ENCODE measurements at regions not wholly inside any gene's neighbourhood (a gene's known extent, or its start where the extent isn't known, plus 50 kb on each side); places are given as distances from the start of the nearest gene placed in this dataset.

GRCh38 chr5:93346301-93346700, 234.7 kb downstream of the NR2F1-AS1 start:
- H3K4me3 ChIP-seq (ENCODE audit: low read depth, low read length), result no peak overlapping the region
- no peaks in the 10 kb centered on the region for H3K27me3 Mint-ChIP-seq
- no peaks in the 10 kb centered on the region for H3K27me3 ChIP-seq (ENCODE audit: control insufficient read depth, insufficient read depth, low read length)
- H3K36me3 ChIP-seq (ENCODE audit: control insufficient read depth, insufficient read depth, low read length), result no peaks in the 10 kb centered on the region
- H3K4me1 ChIP-seq (ENCODE audit: control insufficient read depth, insufficient read depth, low read length, poor library complexity, severe bottlenecking), result no peaks in the 10 kb centered on the region
- DNase-seq, result no peak
- no peak for ATAC-seq (ENCODE audit: low read depth in 2 of 2)
- no peak overlapping the region for H3K27ac ChIP-seq (ENCODE audit: insufficient read depth, low read length, poor library complexity, severe bottlenecking)
- H3K27ac Mint-ChIP-seq, result no peak overlapping the region
- no peak overlapping the region for H3K4me3 Mint-ChIP-seq
- H3K4me1 Mint-ChIP-seq, result no peaks in the 10 kb centered on the region
- H3K9me3 Mint-ChIP-seq, result peaks cover 0 to 8% (median 0%) of the 10 kb centered on the region in 7 donors
- no peaks in the 10 kb centered on the region for H3K36me3 Mint-ChIP-seq
- H3K9me3 ChIP-seq (ENCODE audit: control insufficient read depth in 2 of 2, low read length in 2 of 2), result no peaks in the 10 kb centered on the region

GRCh38 chr5:93343570-93343969, 237.4 kb downstream of the NR2F1-AS1 start:
- H3K27me3 Mint-ChIP-seq, result no peaks in the 10 kb centered on the region

GRCh38 chr5:93342563-93343061, 238.4 kb downstream of the NR2F1-AS1 start:
- no peaks in the 10 kb centered on the region for H3K4me1 Mint-ChIP-seq
- Histone ChIP-seq H3K4me1 (ENCODE audit: control insufficient read depth, insufficient read depth, low read length, poor library complexity, severe bottlenecking) (no peaks in the 10 kb centered on the region), H3K27me3 (ENCODE audit: control insufficient read depth, insufficient read depth, low read length) (no peaks in the 10 kb centered on the region), H3K36me3 (ENCODE audit: control insufficient read depth, insufficient read depth, low read length) (no peaks in the 10 kb centered on the region), H3K27ac (ENCODE audit: insufficient read depth, low read length, poor library complexity, severe bottlenecking) (no peak overlapping the region), H3K4me3 (ENCODE audit: low read depth, low read length) (no peak overlapping the region), H3K9me3 (ENCODE audit: control insufficient read depth in 2 of 2, low read length in 2 of 2) (no peaks in the 10 kb centered on the region)
- DNase-seq, result no peak
- no peak overlapping the region for H3K4me3 Mint-ChIP-seq
- H3K36me3 Mint-ChIP-seq, result no peaks in the 10 kb centered on the region
- H3K27me3 Mint-ChIP-seq, result no peaks in the 10 kb centered on the region
- ATAC-seq (ENCODE audit: low read depth in 2 of 2), result no peak
- H3K27ac Mint-ChIP-seq, result no peak overlapping the region
- peaks cover 0 to 11% (median 0%) of the 10 kb centered on the region in 7 donors for H3K9me3 Mint-ChIP-seq

More at GRCh38 chr5:93343570-93343969, 237.4 kb downstream of the NR2F1-AS1 start:
- Histone ChIP-seq H3K4me1 (ENCODE audit: control insufficient read depth, insufficient read depth, low read length, poor library complexity, severe bottlenecking) (no peaks in the 10 kb centered on the region), H3K9me3 (ENCODE audit: control insufficient read depth in 2 of 2, low read length in 2 of 2) (no peaks in the 10 kb centered on the region), H3K4me3 (ENCODE audit: low read depth, low read length) (no peak overlapping the region), H3K27ac (ENCODE audit: insufficient read depth, low read length, poor library complexity, severe bottlenecking) (no peak overlapping the region), H3K36me3 (ENCODE audit: control insufficient read depth, insufficient read depth, low read length) (no peaks in the 10 kb centered on the region), H3K27me3 (ENCODE audit: control insufficient read depth, insufficient read depth, low read length) (no peaks in the 10 kb centered on the region)
- H3K27ac Mint-ChIP-seq, result no peak overlapping the region
- no peak for ATAC-seq (ENCODE audit: low read depth in 2 of 2)
- DNase-seq, result no peak
- no peak overlapping the region for H3K4me3 Mint-ChIP-seq
- no peaks in the 10 kb centered on the region for H3K4me1 Mint-ChIP-seq
- peaks cover 0 to 11% (median 0%) of the 10 kb centered on the region in 7 donors for H3K9me3 Mint-ChIP-seq
- H3K36me3 Mint-ChIP-seq, result no peaks in the 10 kb centered on the region

- Mint-ChIP-seq H3K4me3 (no peak overlapping the region), H3K27me3 (no peaks in the 10 kb centered on the region), H3K36me3 (no peaks in the 10 kb centered on the region), H3K4me1 (no peaks in the 10 kb centered on the region), H3K27ac (no peak overlapping the region), H3K9me3 (peaks cover 0 to 9% (median 0%) of the 10 kb centered on the region in 7 donors)
- H3K4me1 ChIP-seq (ENCODE audit: control insufficient read depth, insufficient read depth, low read length, poor library complexity, severe bottlenecking), result no peaks in the 10 kb centered on the region
- ATAC-seq (ENCODE audit: low read depth in 2 of 2) (no peak), DNase-seq (no peak)
- no peaks in the 10 kb centered on the region for H3K27me3 ChIP-seq (ENCODE audit: control insufficient read depth, insufficient read depth, low read length)
- H3K4me3 ChIP-seq (ENCODE audit: low read depth, low read length), result no peak overlapping the region
- H3K27ac ChIP-seq (ENCODE audit: insufficient read depth, low read length, poor library complexity, severe bottlenecking), result no peak overlapping the region
- no peaks in the 10 kb centered on the region for H3K36me3 ChIP-seq (ENCODE audit: control insufficient read depth, insufficient read depth, low read length)
- H3K9me3 ChIP-seq (ENCODE audit: control insufficient read depth in 2 of 2, low read length in 2 of 2), result no peaks in the 10 kb centered on the region
These were observed 240.1 kb downstream of the NR2F1-AS1 start for GRCh38 chr5:93340881-93341280.

- H3K36me3 Mint-ChIP-seq, result no peaks in the 10 kb centered on the region
- peaks cover 0 to 9% (median 0%) of the 10 kb centered on the region in 7 donors for H3K9me3 Mint-ChIP-seq
- Histone ChIP-seq H3K36me3 (ENCODE audit: control insufficient read depth, insufficient read depth, low read length) (no peaks in the 10 kb centered on the region), H3K27ac (ENCODE audit: insufficient read depth, low read length, poor library complexity, severe bottlenecking) (no peak overlapping the region), H3K4me1 (ENCODE audit: control insufficient read depth, insufficient read depth, low read length, poor library complexity, severe bottlenecking) (no peaks in the 10 kb centered on the region), H3K4me3 (ENCODE audit: low read depth, low read length) (no peak overlapping the region), H3K9me3 (ENCODE audit: control insufficient read depth in 2 of 2, low read length in 2 of 2) (no peaks in the 10 kb centered on the region), H3K27me3 (ENCODE audit: control insufficient read depth, insufficient read depth, low read length) (no peaks in the 10 kb centered on the region)
- H3K27me3 Mint-ChIP-seq, result no peaks in the 10 kb centered on the region
- H3K27ac Mint-ChIP-seq, result no peak overlapping the region
- ATAC-seq (ENCODE audit: low read depth in 2 of 2) (no peak), DNase-seq (no peak)
- no peak overlapping the region for H3K4me3 Mint-ChIP-seq
- no peaks in the 10 kb centered on the region for H3K4me1 Mint-ChIP-seq
These were observed 243.9 kb downstream of the NR2F1-AS1 start for GRCh38 chr5:93337138-93337537.

GRCh38 chr5:93336330-93337110, 244.5 kb downstream of the NR2F1-AS1 start:
- no peaks in the 10 kb centered on the region for H3K36me3 Mint-ChIP-seq

GRCh38 chr5:93331863-93332262, 249.2 kb downstream of the NR2F1-AS1 start:
- Mint-ChIP-seq H3K4me1 (no peaks in the 10 kb centered on the region), H3K27me3 (no peaks in the 10 kb centered on the region), H3K4me3 (no peak overlapping the region), H3K27ac (no peak overlapping the region), H3K9me3 (peaks cover 0 to 8% (median 3%) of the 10 kb centered on the region in 7 donors), H3K36me3 (no peaks in the 10 kb centered on the region)
- no peak overlapping the region for H3K27ac ChIP-seq (ENCODE audit: insufficient read depth, low read length, poor library complexity, severe bottlenecking)
- no peaks in the 10 kb centered on the region for H3K36me3 ChIP-seq (ENCODE audit: control insufficient read depth, insufficient read depth, low read length)
- ATAC-seq (ENCODE audit: low read depth in 2 of 2) (no peak), DNase-seq (no peak)
- no peaks in the 10 kb centered on the region for H3K9me3 ChIP-seq (ENCODE audit: control insufficient read depth in 2 of 2, low read length in 2 of 2)
- H3K4me3 ChIP-seq (ENCODE audit: low read depth, low read length), result no peak overlapping the region
- H3K27me3 ChIP-seq (ENCODE audit: control insufficient read depth, insufficient read depth, low read length), result no peaks in the 10 kb centered on the region
- H3K4me1 ChIP-seq (ENCODE audit: control insufficient read depth, insufficient read depth, low read length, poor library complexity, severe bottlenecking), result no peaks in the 10 kb centered on the region

More at GRCh38 chr5:93336330-93337110, 244.5 kb downstream of the NR2F1-AS1 start:
- H3K36me3 ChIP-seq (ENCODE audit: control insufficient read depth, insufficient read depth, low read length), result no peaks in the 10 kb centered on the region
- Mint-ChIP-seq H3K9me3 (peaks cover 0 to 9% (median 0%) of the 10 kb centered on the region in 7 donors), H3K4me3 (no peak overlapping the region), H3K27me3 (no peaks in the 10 kb centered on the region), H3K27ac (no peak overlapping the region), H3K4me1 (no peaks in the 10 kb centered on the region)
- ATAC-seq (ENCODE audit: low read depth in 2 of 2) (no peak), DNase-seq (no peak)
- H3K4me1 ChIP-seq (ENCODE audit: control insufficient read depth, insufficient read depth, low read length, poor library complexity, severe bottlenecking), result no peaks in the 10 kb centered on the region
- H3K27ac ChIP-seq (ENCODE audit: insufficient read depth, low read length, poor library complexity, severe bottlenecking), result no peak overlapping the region
- H3K27me3 ChIP-seq (ENCODE audit: control insufficient read depth, insufficient read depth, low read length), result no peaks in the 10 kb centered on the region
- H3K4me3 ChIP-seq (ENCODE audit: low read depth, low read length), result no peak overlapping the region
- H3K9me3 ChIP-seq (ENCODE audit: control insufficient read depth in 2 of 2, low read length in 2 of 2), result no peaks in the 10 kb centered on the region

GRCh38 chr5:93331241-93331640, 249.8 kb downstream of the NR2F1-AS1 start:
- H3K27me3 ChIP-seq (ENCODE audit: control insufficient read depth, insufficient read depth, low read length), result no peaks in the 10 kb centered on the region
- H3K27me3 Mint-ChIP-seq, result no peaks in the 10 kb centered on the region
- H3K9me3 Mint-ChIP-seq, result peaks cover 0 to 8% (median under 1%) of the 10 kb centered on the region in 7 donors
- no peaks in the 10 kb centered on the region for H3K4me1 ChIP-seq (ENCODE audit: control insufficient read depth, insufficient read depth, low read length, poor library complexity, severe bottlenecking)
- ATAC-seq (ENCODE audit: low read depth in 2 of 2), result no peak
- no peak for DNase-seq
- no peak overlapping the region for H3K27ac ChIP-seq (ENCODE audit: insufficient read depth, low read length, poor library complexity, severe bottlenecking)
- H3K9me3 ChIP-seq (ENCODE audit: control insufficient read depth in 2 of 2, low read length in 2 of 2), result no peaks in the 10 kb centered on the region
- H3K4me3 ChIP-seq (ENCODE audit: low read depth, low read length), result no peak overlapping the region
- no peak overlapping the region for H3K27ac Mint-ChIP-seq
- H3K4me1 Mint-ChIP-seq, result no peaks in the 10 kb centered on the region
- no peaks in the 10 kb centered on the region for H3K36me3 ChIP-seq (ENCODE audit: control insufficient read depth, insufficient read depth, low read length)
- no peaks in the 10 kb centered on the region for H3K36me3 Mint-ChIP-seq
- H3K4me3 Mint-ChIP-seq, result no peak overlapping the region

Measured in CD4-positive, CD25-positive, alpha-beta regulatory T cell (primary cell).